ENCODE measurements at regions not wholly inside any gene's neighbourhood (a gene's known extent, or its start where the extent isn't known, plus 50 kb on each side); places are given as distances from the start of the nearest gene placed in this dataset.

DNA sequence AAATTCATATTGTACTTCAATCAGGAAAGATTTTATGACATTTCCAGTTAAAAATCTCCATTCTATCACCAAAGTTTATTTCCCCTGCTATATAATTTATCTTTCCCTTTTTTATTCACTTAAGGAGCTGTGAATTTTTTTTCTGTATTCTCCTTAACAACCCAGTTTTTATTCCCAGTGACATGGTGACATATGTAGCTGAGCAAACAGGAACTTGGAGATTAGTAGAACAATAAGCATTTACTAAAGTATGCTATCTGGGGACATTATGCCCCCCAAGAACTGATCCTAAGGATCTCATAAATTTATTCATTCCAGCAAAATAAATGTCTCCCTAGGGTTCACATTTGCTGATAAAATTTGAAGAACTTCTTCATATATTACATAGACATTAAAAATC is 1044.0 kb upstream of the CDH6 start:
- TF ChIP-seq POLR2AphosphoS5 (IDR thresholded peaks at IDR 0.05; ENCODE audit: insufficient read depth, low read depth, low read length) (no peak), EZH2 (IDR thresholded peaks at IDR 0.05; ENCODE audit: borderline replicate concordance, low read depth, low read length, severe bottlenecking) (no peak), POLR2A (IDR thresholded peaks at IDR 0.05; ENCODE audit: low read depth, low read length) (no peak), JUN (IDR thresholded peaks at IDR 0.05; ENCODE audit: borderline replicate concordance, insufficient read depth, insufficient read length, low read depth) (no peak)
- TF ChIP-seq, protein P1, sequence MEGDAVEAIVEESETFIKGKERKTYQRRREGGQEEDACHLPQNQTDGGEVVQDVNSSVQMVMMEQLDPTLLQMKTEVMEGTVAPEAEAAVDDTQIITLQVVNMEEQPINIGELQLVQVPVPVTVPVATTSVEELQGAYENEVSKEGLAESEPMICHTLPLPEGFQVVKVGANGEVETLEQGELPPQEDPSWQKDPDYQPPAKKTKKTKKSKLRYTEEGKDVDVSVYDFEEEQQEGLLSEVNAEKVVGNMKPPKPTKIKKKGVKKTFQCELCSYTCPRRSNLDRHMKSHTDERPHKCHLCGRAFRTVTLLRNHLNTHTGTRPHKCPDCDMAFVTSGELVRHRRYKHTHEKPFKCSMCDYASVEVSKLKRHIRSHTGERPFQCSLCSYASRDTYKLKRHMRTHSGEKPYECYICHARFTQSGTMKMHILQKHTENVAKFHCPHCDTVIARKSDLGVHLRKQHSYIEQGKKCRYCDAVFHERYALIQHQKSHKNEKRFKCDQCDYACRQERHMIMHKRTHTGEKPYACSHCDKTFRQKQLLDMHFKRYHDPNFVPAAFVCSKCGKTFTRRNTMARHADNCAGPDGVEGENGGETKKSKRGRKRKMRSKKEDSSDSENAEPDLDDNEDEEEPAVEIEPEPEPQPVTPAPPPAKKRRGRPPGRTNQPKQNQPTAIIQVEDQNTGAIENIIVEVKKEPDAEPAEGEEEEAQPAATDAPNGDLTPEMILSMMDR (IDR thresholded peaks at IDR 0.05; ENCODE audit: extremely low read depth in 1 of 2, insufficient read depth in 1 of 2, low read depth in 1 of 2, low read length in 2 of 2) = no peak
- TF ChIP-seq, protein P2, sequence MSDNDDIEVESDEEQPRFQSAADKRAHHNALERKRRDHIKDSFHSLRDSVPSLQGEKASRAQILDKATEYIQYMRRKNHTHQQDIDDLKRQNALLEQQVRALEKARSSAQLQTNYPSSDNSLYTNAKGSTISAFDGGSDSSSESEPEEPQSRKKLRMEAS (IDR thresholded peaks at IDR 0.05; ENCODE audit: insufficient read depth, insufficient read length) = no peak

All from endothelial cell of umbilical vein (primary cell).